Naive B cell (primary cell): ENCODE measurements at regions not wholly inside any gene's neighbourhood (a gene's known extent, or its start where the extent isn't known, plus 50 kb on each side); places are given as distances from the start of the nearest gene placed in this dataset.

ENCODE experiments used
- ATAC-seq, 2 donors: fragments of 150-1000 bp; cut with Tn5 transposase; 2 replicates each; pipeline ENCODE4 v1.10.0; 2021; ENCODE audit warnings: low read depth in 2 of 2, mild to moderate bottlenecking in 2 of 2, moderate library complexity in 2 of 2
- DNase-seq: peaks from one replicate; pipeline ENCODE4 v3.0.0; 2022
- H3K27ac Mint-ChIP-seq, 6 donors: one replicate each; pipeline ENCODE4 v1.8.0; 2020 to 2022; ENCODE audit warnings: mild to moderate bottlenecking in 6 of 6, mixed read lengths in 6 of 6, moderate library complexity in 5 of 6, inconsistent platforms in 2 of 6
- H3K27me3 Mint-ChIP-seq, 3 donors: one replicate each; pipeline ENCODE4 v1.8.0; 2021 to 2022; ENCODE audit warnings: mixed read lengths in 3 of 3, mild to moderate bottlenecking in 1 of 3
- H3K36me3 Mint-ChIP-seq, 2 donors: one replicate each; pipeline ENCODE4 v1.8.0; 2020 to 2022; ENCODE audit warnings: mixed read lengths in 2 of 2, inconsistent platforms in 1 of 2, mild to moderate bottlenecking in 1 of 2
- H3K4me1 Mint-ChIP-seq, 3 donors: one replicate each; pipeline ENCODE4 v1.8.0; 2020 to 2022; ENCODE audit warnings: mixed read lengths in 3 of 3, inconsistent platforms in 1 of 3, mild to moderate bottlenecking in 1 of 3, moderate library complexity in 1 of 3
- H3K4me3 Mint-ChIP-seq, 8 donors: one replicate each; pipeline ENCODE4 v1.8.0; 2020 to 2022; ENCODE audit warnings: mild to moderate bottlenecking in 8 of 8, mixed read lengths in 8 of 8, moderate library complexity in 8 of 8, inconsistent platforms in 2 of 8
- H3K9me3 Mint-ChIP-seq, 7 donors: one replicate each; pipeline ENCODE4 v1.8.0; 2020 to 2022; ENCODE audit warnings: mixed read lengths in 7 of 7, mild to moderate bottlenecking in 5 of 7, inconsistent platforms in 2 of 7, moderate library complexity in 1 of 7

DNA sequence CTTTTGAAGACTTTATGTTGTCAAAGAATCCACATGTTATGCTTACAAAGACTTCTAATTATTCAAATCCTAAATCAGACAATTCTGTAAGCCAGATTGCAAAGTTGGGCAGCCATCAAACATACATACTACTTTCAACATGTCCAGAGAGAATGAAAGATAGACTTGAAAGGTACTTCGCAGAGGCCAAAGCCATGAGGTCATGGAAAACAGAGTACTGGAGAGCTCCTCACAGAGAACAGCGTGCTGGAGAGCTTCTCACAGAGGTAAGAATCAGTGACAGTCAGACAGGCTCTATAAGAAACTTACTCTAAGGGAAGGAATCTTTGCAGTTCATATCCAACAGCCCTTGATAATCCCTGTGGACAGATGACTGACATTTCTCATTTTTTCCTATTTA is 400.2 kb downstream of the GJA1 start:
- H3K27me3 Mint-ChIP-seq: no peaks in the 10 kb centered on the region
- H3K36me3 Mint-ChIP-seq: no peaks in the 10 kb centered on the region
- peaks cover 0 to 11% (median 3%) of the 10 kb centered on the region in 7 donors for H3K9me3 Mint-ChIP-seq
- no peaks in the 10 kb centered on the region for H3K4me1 Mint-ChIP-seq
- H3K4me3 Mint-ChIP-seq: no peak overlapping the region
- no peak overlapping the region for H3K27ac Mint-ChIP-seq
- no peak for ATAC-seq
- no peak for DNase-seq

DNA sequence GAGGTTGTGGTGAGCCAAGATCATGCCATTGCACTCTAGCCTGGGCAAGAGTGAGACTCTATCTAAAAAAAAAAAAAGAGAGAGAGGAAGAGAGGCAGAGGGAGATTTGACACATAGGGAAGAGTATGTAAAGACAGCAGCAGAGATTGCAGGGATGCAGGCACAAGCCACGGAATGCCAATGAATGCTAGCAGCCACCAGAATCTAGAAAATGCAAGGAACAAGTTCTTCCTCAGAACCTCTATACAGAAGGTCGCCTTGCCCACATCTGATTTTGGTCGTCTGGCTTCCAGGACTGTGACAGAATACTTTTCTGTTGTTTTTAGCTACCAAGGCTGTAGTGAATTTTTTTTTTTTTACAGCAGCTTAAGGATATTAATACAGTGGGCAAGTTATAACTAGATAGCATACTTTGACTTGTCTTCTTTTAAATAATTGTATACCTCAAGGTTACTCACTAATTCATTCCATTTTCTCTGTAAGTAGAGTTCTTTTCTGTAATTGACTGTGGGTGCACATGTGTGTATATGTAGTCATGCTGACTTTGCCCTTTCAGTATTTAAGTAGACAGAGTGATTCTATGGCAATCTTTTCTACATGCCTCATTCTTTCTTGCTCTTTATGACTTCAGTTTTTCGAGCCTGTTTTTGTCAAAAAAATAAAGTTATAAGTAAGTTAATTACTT is 402.2 kb downstream of the GJA1 start:
- Mint-ChIP-seq H3K9me3 (peaks cover 0 to 11% (median 3%) of the 10 kb centered on the region in 7 donors), H3K4me1 (no peaks in the 10 kb centered on the region), H3K27ac (no peak overlapping the region), H3K36me3 (no peaks in the 10 kb centered on the region), H3K4me3 (no peak overlapping the region), H3K27me3 (no peaks in the 10 kb centered on the region)
- DNase-seq (no peak), ATAC-seq (no peak)

DNA sequence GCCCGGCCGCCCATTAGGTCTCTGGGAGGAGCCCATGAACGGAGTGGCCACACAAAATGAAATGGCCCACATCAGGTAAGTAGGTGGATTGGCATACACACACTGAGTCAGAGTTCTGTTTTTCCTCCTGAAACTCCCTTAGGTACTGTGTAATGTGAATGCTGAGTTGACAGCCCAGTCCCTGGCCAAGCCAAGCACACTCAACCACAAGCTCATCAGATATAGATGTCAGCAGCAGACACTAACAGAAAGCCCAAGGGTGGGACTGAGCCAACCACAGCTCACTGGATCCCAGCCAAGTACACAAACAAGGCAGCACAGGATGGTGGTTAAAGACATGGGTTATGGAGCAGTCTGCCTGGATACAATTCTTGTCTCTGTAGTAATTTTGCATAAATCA is 403.4 kb downstream of the GJA1 start:
- Mint-ChIP-seq H3K9me3 (peaks cover 0 to 11% (median 3%) of the 10 kb centered on the region in 7 donors), H3K4me3 (no peak overlapping the region), H3K4me1 (no peaks in the 10 kb centered on the region), H3K36me3 (no peaks in the 10 kb centered on the region), H3K27me3 (no peaks in the 10 kb centered on the region), H3K27ac (no peak overlapping the region)
- DNase-seq (no peak), ATAC-seq (no peak)

DNA sequence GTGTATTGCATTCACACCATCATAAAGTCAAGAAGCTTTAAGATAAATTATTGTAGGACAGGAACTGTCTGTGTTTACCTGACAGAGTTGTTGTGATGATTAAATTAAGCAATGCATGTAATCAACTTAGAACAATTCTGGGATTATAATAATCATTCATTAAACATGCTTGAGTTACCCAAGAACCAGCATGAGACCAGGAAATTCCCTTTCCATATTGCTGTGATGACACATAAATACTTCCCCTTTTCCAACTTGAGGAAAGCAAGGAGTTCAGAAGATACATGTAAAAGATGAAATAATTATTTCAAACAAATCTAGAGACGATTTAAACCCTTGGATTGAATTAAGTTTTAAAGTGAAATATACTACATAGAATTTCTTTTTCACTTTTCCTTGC is 404.4 kb downstream of the GJA1 start:
- no peaks in the 10 kb centered on the region for H3K4me1 Mint-ChIP-seq
- H3K9me3 Mint-ChIP-seq: peaks cover 0 to 7% (median 4%) of the 10 kb centered on the region in 7 donors
- ATAC-seq (no peak), DNase-seq (no peak)
- H3K27me3 Mint-ChIP-seq: no peaks in the 10 kb centered on the region
- no peaks in the 10 kb centered on the region for H3K36me3 Mint-ChIP-seq
- H3K4me3 Mint-ChIP-seq: no peak overlapping the region
- no peak overlapping the region for H3K27ac Mint-ChIP-seq

DNA sequence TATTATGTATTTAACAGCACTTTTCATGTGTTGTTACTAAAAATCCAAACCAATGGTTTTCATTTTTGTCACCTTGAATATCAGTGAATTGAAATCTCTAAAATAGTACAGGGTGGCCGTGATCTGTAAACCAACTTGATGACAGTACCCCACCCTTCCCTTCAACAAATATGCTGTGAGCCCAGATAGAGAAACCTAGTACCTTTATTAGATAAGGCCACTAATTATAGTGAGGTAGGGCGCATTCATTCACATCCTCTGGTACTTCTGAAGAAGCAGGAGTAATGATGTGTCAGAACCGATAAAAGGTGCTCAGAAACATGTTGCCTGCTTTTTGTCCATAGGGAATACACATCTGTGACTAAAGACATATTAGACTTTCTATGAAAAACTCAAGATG is 409.5 kb downstream of the GJA1 start:
- no peaks in the 10 kb centered on the region for H3K36me3 Mint-ChIP-seq
- DNase-seq: no peak
- no peaks in the 10 kb centered on the region for H3K27me3 Mint-ChIP-seq

DNA sequence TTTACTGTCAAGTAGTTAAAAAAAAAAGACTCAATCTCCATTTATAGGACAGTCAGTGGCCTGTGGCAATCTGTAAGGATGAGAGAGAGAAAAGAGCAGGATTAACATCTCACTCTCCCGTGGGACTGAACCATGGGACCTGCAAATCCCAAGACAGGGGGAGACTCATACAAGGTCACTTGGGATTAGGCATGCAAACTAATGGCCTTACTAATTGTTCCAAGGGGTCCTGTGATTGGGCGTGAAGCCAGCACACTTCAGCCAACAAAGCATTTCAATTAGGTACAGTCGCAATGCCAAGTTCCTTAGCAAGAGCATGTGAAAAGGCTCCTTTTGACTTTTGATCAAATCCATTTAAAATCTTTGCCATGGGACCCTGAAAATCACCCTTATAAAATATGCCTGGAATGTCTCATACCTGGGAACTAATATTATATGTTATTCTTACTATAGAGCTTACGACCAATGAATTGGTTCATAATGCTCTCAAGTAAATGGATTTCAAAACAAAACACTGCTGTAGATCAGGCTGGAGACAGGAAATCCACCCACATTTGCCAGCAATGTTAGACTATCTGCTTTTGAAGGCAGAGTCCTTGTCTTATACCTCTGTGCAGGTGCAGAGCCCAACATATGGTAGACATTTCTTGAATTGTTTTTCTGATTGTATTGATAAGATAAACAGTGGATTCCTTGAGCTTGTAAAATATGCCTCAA is 412.5 kb downstream of the GJA1 start:
- ATAC-seq (no peak), DNase-seq (no peak)
- Mint-ChIP-seq H3K4me3 (no peak overlapping the region), H3K27me3 (no peaks in the 10 kb centered on the region), H3K9me3 (peaks cover 0 to 2% (median 0%) of the 10 kb centered on the region in 7 donors), H3K36me3 (no peaks in the 10 kb centered on the region), H3K27ac (no peak overlapping the region), H3K4me1 (no peaks in the 10 kb centered on the region)

More for the DNA sequence above, 409.5 kb downstream of the GJA1 start:
- H3K9me3 Mint-ChIP-seq: peaks cover 0 to 4% (median 0%) of the 10 kb centered on the region in 7 donors
- no peak overlapping the region for H3K27ac Mint-ChIP-seq
- no peaks in the 10 kb centered on the region for H3K4me1 Mint-ChIP-seq
- ATAC-seq: no peak
- no peak overlapping the region for H3K4me3 Mint-ChIP-seq

DNA sequence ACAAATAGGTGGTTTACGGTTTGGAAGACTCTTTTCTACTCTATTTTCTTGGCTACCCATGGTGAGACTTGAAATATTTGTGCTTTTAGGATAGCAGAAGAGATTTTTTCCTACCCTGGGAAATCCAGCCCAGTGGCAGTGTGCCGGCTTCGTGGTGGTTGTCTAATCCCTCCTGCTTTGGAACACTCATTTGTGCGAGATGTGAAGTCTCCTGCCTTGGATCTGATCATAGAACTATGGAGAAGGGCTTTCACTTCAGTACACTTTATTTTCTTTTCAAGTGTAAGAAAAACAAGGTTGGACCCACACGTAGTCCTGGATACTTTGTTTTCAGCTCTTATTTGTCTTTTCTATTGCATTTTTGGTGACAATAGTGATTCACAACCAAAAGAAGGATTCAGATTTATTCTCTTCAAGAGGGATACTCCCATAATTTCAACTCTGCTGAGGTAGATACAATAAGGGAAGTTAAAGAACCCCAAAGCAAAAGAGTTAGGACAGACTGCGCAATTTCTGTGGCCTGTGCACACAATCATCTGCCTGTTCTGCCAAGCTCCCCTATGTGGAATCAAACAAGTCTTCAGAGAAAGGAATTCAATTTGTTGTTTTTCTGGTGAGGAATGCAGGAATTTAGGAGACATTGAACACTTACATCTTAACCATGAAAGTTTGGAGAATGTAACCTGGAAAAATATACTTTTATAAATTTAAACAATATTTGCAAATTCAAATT is 413.2 kb downstream of the GJA1 start:
- no peaks in the 10 kb centered on the region for H3K4me1 Mint-ChIP-seq
- H3K27ac Mint-ChIP-seq: no peak overlapping the region
- H3K27me3 Mint-ChIP-seq: peaks cover 0 to 2% (median 0%) of the 10 kb centered on the region in 3 donors
- H3K9me3 Mint-ChIP-seq: peaks cover 0 to 2% (median 0%) of the 10 kb centered on the region in 7 donors
- no peak for ATAC-seq
- DNase-seq: no peak
- H3K4me3 Mint-ChIP-seq: no peak overlapping the region
- no peaks in the 10 kb centered on the region for H3K36me3 Mint-ChIP-seq

DNA sequence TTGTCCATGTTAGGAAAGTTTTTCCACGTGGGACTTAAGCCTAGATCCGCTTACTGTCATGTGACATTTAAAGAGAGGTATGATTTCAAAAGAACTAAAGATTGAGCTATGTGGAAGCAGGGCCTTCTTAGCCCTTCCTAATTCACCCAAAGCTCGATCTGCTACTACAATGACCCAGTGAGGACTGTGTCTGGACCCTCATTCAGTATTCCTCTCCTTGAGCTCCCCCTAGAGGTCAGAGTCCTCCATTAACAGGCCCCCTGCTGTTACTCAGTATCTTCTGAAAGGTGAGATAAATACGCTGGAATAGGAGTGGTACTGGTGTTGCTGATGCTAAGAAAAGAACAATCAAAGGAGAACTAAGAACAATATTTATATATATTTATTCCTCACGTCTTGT is 414.0 kb downstream of the GJA1 start:
- Mint-ChIP-seq H3K36me3 (no peaks in the 10 kb centered on the region), H3K9me3 (peaks cover 0 to 5% (median 0%) of the 10 kb centered on the region in 7 donors), H3K4me3 (no peak overlapping the region), H3K27me3 (peaks cover 0 to 7% (median 0%) of the 10 kb centered on the region in 3 donors), H3K4me1 (no peaks in the 10 kb centered on the region), H3K27ac (no peak overlapping the region)
- DNase-seq (no peak), ATAC-seq (no peak)

DNA sequence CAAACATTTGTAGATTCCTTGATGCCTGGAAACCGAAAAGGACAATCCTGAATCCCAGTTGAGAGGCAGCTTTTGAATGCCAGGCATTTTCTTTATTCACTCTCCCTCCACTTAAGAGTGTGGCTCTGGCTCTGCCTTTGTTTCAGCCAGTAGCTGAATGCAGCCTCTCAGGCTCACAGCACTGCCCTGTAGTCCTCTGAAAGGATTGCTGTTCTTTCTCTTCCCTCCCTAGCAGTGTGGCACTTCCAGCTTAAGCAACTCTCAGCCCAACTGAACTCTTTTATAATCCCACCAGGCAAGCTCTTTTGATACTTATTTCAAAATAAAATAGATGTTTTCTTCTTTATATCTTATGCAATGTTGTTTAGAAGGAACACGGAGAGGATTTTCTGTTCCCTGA is 415.6 kb downstream of the GJA1 start:
- no peak overlapping the region for H3K4me3 Mint-ChIP-seq
- ATAC-seq: no peak
- peaks cover 0 to 7% (median 0%) of the 10 kb centered on the region in 3 donors for H3K27me3 Mint-ChIP-seq
- H3K4me1 Mint-ChIP-seq: no peaks in the 10 kb centered on the region
- no peak overlapping the region for H3K27ac Mint-ChIP-seq
- DNase-seq: no peak
- H3K36me3 Mint-ChIP-seq: no peaks in the 10 kb centered on the region
- peaks cover 0 to 5% (median 0%) of the 10 kb centered on the region in 7 donors for H3K9me3 Mint-ChIP-seq

DNA sequence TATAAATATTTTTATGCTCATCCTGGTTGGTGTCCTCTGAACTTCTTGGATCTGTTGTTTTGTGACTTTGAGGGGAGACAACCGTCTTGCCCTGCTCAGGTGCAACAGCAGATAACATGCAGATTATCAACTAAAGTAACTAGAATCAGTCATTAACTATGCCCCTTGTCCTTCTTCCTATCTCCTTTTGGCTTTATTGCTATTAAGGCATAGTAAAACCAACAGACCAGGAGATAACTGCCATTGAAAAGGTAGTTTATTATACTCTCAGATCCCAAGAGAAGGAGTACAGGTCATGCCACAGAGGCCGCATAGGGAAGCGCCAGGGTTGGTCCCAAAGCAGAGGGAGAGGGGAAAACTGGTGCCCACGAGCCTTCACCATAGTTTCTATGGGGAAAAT is 418.2 kb downstream of the GJA1 start:
- Mint-ChIP-seq H3K27ac (no peak overlapping the region), H3K4me3 (no peak overlapping the region), H3K4me1 (no peaks in the 10 kb centered on the region), H3K9me3 (peaks cover 0 to 5% (median 0%) of the 10 kb centered on the region in 7 donors), H3K36me3 (no peaks in the 10 kb centered on the region), H3K27me3 (peaks cover 0 to 7% (median 0%) of the 10 kb centered on the region in 3 donors)
- no peak for ATAC-seq
- no peak for DNase-seq

DNA sequence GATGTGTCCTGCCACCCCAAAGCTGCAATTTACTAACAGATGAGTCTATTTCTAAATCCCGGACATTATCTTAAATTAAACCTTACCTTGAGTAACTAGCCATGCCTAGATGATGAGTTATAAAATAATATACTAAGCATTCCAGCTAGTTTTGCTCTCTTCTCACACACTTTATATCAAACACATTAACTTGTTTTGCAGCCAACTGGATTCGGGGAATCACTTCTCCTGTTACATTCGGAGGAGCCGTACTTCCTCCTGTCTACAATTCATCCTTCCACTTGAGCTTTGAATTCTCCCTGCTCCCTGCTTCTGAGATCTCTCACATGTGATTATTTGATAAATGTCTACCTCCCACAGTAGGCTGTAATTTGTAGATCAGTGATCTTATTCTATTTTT is 420.1 kb downstream of the GJA1 start:
- Mint-ChIP-seq H3K4me3 (no peak overlapping the region), H3K36me3 (no peaks in the 10 kb centered on the region), H3K4me1 (no peaks in the 10 kb centered on the region), H3K27me3 (peaks cover 0 to 7% (median 0%) of the 10 kb centered on the region in 3 donors), H3K9me3 (peaks cover 0 to 5% (median 0%) of the 10 kb centered on the region in 7 donors), H3K27ac (no peak overlapping the region)
- DNase-seq (no peak), ATAC-seq (no peak)

DNA sequence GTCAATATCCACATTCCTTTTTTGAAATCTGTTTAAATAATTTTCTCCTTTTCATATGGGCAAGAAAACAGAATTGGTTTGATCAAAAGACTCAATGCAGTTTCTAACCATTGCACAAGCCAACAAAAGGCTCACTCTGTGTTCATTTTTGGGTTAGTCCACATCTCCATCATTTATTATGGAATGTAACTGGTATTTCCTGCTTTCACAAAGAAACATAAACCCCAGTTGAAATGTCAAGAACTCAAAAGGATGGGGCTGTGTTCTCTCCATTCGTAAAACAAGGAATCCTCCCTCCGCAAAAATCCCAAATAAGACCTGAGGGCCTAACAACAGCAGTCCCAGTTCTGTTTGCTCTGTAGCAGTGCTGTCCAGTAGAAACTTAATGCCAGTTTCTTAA is 420.9 kb downstream of the GJA1 start:
- ATAC-seq (no peak), DNase-seq (no peak)
- H3K36me3 Mint-ChIP-seq: no peaks in the 10 kb centered on the region
- no peak overlapping the region for H3K4me3 Mint-ChIP-seq
- H3K27ac Mint-ChIP-seq: no peak overlapping the region
- peaks cover 0 to 7% (median 0%) of the 10 kb centered on the region in 7 donors for H3K9me3 Mint-ChIP-seq
- peaks cover 0 to 7% (median 0%) of the 10 kb centered on the region in 3 donors for H3K27me3 Mint-ChIP-seq
- H3K4me1 Mint-ChIP-seq: no peaks in the 10 kb centered on the region

DNA sequence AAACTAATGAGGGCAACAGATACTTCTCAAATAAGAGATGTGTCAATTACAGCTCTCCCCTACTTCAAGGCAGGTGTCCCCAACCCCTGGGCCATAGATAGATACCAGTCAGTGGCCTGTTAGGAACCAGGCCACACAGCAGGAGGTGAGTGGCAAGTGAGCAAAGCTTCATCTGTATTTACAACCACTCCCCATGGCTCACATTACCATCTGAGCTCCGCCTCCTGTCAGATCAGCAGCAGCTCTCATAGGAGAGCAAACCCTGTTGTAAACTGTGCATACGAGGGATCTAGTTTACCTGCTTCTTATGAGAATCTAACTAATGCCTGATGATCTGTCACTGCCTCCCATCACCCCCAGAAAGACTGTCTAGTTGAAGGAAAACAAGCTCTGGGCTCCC is 422.1 kb downstream of the GJA1 start:
- H3K9me3 Mint-ChIP-seq: peaks cover 0 to 11% (median 0%) of the 10 kb centered on the region in 7 donors
- peaks cover 0 to 7% (median 0%) of the 10 kb centered on the region in 3 donors for H3K27me3 Mint-ChIP-seq
- no peak overlapping the region for H3K27ac Mint-ChIP-seq
- H3K4me1 Mint-ChIP-seq: no peaks in the 10 kb centered on the region
- DNase-seq (no peak), ATAC-seq (no peak)
- H3K36me3 Mint-ChIP-seq: no peaks in the 10 kb centered on the region
- no peak overlapping the region for H3K4me3 Mint-ChIP-seq

DNA sequence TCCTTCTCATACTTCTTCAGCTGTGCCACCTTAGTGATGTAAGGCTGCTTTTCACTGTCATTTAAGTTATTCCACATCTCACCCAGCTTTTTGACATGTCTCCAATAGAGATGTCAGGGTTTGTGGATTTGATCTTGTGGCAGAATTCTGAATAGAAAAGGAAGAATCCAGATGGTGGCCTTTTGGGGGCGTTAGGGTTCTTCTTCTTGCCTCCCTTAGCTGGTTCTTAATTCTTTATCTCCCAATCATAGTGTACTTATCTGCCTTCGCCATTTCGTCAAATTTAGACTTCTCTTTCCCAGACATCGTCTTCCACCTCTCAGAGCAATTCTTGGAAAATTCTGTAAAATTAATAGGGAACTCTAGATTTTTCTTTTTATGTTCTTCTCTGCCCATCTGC is 422.9 kb downstream of the GJA1 start:
- Mint-ChIP-seq H3K27ac (no peak overlapping the region), H3K4me1 (no peaks in the 10 kb centered on the region), H3K4me3 (no peak overlapping the region), H3K9me3 (peaks cover 0 to 11% (median 3%) of the 10 kb centered on the region in 7 donors), H3K27me3 (peaks cover 0 to 7% (median 0%) of the 10 kb centered on the region in 3 donors), H3K36me3 (no peaks in the 10 kb centered on the region)
- no peak for ATAC-seq
- no peak for DNase-seq
